PC-3 (cell line): ENCODE measurements at regions not wholly inside any gene's neighbourhood (a gene's known extent, or its start where the extent isn't known, plus 50 kb on each side); places are given as distances from the start of the nearest gene placed in this dataset.

Source experiments
- CTCF ChIP-seq: fragments of 300-600 bp; sonication (generic); conservative IDR thresholded peaks from 2 replicates; pipeline ENCODE4 v1.5.1; 2017; ENCODE audit warnings: antibody characterized with exemption, low read depth, mild to moderate bottlenecking, low read length
- EZH2 ChIP-seq: fragments of 300-600 bp; sonication (generic); IDR thresholded peaks from one replicate; pipeline ENCODE4 v1.6.1; 2017; ENCODE audit warnings: antibody characterized with exemption, mild to moderate bottlenecking, low read length; ENCODE audit not compliant: unreplicated experiment

GRCh38 chr3:197393711-197394110, 95.3 kb upstream of the DLG1 start:
- no peak for TF ChIP-seq CTCF
- TF ChIP-seq EZH2, result no peak
